HG02852 (cell line): ENCODE measurements at regions not wholly inside any gene's neighbourhood (a gene's known extent, or its start where the extent isn't known, plus 50 kb on each side); places are given as distances from the start of the nearest gene placed in this dataset.

Source experiments
- ATAC-seq: cut with Tn5 transposase; IDR thresholded peaks from one replicate; pipeline ENCODE4 v1.9.1; 2021; ENCODE audit warnings: mild to moderate bottlenecking, moderate library complexity; ENCODE audit not compliant: unreplicated experiment

DNA sequence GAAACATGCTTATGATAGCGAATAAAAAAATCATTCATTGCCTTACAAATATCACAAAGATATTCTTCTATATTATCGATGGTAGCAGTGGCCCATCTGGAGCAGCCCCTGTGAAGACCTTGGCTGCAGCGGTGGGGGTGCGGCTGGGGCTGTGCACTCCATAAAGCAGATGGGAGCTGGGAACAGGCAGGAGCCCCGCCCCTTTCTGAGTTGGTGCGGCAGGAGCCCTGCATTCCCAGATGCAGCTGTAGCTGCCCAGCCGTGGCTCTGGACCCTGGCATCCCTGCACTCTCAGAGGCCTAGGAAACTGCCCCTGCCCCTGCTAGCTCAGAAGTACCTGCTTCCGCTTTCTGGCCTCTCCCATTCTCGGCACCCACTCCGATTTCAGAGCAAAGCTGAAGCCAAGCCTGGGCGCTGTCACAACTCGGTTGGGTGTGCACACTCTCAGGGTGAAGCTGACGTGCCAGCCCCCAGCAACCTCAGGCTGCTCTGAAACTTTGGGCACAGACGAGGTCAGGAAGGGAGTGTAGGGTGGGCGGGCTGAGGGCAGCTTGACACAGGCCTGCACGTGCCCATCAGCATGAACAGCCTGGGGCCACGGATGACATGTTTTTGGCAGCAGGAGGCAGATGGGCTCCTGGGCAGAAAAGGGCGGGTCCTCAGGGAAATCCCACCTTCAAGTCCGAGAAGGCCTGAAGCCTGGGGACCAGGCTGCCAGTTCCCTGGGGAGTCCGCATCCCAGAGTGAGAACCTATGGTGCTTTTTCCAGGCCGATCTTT, 1440.8 kb upstream of the ACO1 start:
- ATAC-seq = no peak

DNA sequence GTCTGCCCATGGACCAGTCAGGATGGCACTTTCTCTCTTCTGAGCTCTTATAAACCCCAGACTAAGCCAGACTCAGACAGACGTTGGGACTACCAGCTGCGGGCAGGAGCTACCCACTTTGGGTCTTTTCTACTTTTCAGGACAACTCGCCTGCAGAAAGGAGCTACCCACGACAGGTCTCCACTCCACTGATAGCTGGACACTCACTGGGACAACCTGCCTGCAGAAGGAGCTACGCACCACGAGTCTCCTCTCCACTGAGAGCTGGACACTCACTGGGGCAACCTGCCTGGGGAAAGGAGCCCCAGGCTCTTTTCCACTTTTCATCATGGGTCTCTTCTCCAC, 1440.2 kb upstream of the ACO1 start:
- ATAC-seq = no peak

DNA sequence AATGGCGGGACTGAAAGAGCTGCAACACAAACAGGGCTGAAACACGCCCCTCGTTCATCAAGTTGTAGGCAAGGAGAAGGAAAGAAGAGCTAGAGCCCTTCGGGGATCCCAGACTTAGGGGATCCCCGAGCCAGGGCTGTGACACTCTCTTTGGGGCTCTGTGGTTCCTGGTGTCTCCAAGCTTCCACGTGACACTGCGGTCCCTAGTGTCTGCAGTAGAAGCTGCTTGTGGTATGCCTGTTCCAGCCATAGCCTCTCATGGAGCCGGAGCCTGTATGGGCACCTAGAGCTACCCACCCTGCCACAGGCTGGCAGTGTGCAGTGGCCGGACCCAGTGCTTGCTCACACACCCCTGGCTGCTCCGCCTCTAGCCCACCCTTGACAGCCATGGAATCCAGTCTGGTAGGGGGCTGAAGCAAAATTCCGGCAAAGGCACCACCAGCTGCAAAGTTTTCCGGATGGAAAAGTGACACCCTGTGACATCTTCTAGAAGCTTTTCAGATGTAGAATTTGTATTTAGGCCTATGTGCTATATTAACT, 1439.6 kb upstream of the ACO1 start:
- ATAC-seq = no peak

DNA sequence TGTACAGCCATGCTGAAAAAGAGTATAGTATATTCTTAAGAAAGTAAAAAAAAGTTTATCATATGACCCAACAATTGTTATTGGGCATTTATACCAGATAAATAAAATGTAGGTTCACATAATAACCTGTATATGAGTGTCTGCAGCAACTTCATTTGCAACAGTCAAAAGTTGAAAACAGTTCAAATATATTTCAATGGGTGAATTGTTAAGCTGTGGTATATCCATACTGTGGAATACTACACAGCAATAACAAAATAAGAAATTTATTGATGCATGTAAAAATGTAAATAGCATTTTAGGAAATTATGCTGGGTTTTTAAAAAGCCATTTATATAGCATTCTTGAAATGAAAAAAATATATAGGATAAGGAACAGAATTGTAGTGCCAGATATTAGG, 1420.1 kb upstream of the ACO1 start:
- ATAC-seq = no peak

DNA sequence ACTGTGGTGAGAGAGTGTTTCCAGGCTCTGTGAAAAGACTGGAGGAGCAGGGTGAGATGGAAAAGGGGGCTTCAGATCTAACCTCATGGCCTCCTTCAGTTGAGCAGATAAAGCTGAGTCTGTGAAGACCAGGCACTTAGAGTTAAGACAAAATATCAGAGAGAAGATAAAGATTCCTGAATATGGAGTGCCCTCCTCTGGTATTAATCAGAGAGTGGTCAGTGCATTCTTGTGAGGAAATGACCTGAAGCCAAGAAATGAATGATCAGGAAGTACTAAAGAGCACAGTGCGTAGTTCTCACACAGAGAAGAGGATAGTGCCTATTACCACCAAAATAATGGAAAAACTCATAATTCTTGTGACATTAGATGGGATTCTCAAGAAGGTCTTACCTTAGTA, 1417.0 kb upstream of the ACO1 start:
- no peak for ATAC-seq

DNA sequence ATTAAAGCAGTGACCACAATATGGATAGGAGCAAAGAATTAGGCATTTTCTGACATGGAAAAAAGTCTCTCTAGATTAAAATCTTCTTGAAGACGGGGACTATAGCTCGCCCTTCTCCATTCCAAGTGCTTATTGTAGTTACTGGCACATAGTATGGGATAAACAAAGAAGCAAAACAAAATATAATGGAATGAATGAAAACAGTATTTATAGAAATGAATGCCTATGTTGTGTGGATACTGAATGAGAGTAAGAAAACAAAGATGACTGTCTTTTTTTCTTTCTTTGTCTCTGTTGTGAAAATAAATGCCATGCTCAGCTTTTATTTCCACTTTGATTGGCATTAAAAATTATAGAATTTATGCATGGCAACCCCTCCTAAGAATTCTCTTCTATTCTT, 1414.3 kb upstream of the ACO1 start:
- ATAC-seq = no peak

DNA sequence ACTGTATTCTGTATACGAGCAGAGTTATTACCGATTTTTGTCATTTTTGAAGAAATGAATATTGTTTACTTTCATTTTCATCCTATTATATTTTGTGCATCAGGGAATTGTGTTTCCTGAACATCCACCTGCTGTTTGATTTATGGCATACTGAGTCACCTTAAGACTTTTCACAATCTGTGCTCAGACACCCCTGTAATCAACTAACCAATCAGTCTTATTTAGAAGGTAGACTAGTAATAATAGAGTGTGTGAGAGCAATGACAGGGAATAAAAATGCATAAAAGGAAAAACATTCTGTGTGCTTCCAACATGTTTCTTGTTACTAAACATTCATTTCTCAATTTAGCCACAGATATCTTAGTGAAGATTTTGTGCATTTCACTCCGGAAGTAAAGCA, 1413.6 kb upstream of the ACO1 start:
- no peak for ATAC-seq

DNA sequence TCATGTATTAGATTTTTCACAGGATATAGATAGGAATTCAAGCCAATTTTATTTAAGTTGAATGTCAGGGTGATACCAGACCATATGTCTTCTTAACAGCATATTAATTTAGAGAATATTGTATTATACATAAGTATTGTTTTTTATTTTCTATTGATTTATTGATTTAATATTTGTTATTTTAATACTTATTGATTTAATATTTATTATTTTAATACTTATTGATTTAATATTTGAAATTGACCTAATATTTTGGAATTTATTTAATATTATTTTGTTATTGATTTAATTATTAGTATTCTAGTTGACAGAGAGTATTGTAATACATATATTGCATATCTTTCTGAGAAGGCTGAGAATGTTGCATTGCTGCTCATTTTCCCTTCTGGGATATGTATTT, 1411.8 kb upstream of the ACO1 start:
- no peak for ATAC-seq

DNA sequence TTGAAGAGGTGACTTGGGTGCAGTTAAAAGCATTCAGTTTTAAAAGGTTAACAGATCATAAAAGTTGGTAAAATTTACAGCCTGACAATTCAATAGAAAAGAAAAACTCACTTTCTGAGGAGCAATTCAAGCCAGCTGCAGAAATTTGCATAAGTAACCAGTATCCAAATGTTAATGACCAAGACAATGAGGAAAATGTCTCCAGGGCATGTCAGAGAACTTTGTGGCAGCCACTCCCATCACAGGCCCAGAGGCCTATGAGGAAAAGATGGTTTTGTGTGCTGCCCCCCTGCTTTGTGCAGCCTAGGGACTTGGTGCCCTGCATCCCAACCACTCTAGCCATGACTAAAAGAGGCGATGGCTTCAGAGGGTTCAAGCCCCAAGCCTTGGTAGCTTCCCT, 1406.5 kb upstream of the ACO1 start:
- ATAC-seq = no peak

DNA sequence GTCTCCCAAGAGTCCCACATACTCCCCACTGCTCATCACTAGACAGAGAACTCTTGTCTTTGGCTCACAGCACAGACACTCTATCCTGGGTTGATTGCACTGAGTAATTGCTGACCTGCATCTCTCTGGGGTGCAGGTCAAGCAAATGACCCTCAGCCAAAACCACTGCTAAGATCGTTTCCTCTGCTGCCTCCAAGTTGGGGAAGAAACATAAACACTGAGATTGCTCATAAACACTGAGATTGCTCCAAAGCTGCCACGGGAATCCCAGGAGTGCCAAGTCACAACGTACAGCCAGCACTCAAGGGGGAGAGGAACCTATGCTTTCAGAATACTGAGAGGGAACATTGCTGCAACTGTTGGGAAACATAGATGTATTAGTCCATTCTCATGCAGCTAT, 1402.1 kb upstream of the ACO1 start:
- no peak for ATAC-seq

DNA sequence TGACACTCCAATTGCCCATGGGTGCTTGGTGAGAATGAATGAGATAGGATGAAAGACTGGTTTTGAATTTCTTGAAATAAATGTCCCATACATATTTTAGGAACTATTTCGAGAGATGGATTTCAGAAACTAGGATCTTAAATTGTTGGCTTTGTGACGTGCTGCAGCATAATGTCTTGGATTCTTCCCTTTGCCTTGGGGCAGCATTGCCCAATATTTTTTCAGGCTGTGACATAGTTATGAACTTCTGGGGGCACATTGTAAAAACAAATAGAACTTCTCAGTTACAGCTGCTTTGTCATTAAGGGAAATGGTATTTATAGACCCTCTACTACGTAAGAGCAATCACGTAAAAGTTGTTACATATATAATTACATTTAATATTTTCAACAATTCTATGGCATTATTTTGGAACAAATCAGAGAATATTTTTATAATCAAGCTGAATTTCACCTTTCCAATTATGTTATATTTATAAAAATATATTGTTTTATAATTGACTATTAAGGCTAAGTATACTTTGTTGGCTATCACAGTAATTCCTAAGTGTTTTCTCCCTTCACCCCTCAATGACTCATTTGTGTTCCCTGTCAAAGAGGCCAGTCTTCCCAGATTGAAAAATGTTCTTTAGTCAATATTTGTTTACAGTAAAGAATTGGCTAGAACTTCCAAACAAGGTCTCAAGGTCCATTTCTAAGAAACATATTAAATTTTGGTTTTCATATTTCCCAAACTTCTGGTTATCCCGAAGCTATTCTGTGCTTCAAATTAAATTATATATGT, 1388.3 kb upstream of the ACO1 start:
- no peak for ATAC-seq

DNA sequence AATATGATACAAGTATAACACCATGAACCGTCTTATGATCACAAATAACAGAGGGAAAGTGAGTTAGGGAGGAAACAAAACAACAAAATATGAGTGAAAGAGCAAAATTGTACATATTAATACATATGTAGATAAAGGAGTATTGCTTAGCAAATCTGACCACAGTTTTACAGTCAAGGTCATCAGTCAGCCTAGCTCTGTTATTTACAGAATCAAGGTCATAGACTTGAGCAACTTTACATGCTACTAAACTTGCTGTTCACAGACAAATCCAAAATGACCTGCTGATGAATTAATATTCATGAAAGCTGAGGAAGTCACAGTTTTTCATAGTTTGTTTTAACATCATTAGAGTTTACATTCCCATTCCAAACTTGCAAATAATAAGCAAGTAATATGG, 1387.7 kb upstream of the ACO1 start:
- ATAC-seq = no peak

DNA sequence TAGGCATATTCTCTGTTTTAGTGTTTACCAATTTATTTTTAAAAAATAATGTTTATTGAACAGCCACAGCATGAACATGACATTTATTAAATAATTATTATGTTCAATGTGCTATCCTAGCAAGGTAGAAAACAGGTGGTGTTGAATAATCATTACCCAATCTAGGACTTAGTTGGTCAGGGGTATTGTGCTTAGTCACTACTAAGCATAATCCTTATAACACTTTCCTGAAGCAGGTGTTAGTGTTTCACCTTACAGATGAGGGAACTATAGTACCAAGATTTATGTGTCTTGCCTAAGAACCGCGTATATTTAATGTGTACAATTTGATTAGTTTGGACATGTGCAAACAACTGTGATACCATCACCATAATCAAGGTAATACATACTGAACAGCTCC, 1387.2 kb upstream of the ACO1 start:
- no peak for ATAC-seq

DNA sequence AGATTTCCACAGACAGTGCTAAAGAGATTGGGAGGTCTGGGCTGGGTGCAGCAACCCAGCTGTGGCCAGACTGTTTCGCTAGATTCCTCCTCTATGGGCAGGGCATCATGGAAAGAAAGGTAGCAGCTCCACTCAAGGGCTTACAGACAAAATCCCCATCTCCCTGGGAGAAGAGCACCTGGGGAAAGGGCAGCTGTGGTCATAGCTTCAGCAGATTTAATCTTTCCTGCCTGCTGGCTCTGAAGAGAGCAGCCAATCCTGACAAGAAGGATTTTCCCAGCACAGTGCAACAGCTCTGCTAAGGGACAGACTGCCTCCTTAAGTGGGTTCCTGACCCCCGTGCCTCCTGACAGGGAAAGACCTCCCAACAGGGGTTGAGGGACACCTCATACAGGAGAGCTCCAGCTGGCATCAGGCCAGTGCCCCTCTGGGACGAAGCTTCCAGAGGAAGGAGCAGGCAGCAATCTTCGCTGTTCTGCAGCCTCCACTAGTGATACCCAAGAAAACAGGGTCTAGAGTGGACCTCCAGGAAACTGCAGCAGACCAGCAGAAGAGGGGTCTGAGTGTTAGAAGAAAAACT, 1379.3 kb upstream of the ACO1 start:
- ATAC-seq = no peak

DNA sequence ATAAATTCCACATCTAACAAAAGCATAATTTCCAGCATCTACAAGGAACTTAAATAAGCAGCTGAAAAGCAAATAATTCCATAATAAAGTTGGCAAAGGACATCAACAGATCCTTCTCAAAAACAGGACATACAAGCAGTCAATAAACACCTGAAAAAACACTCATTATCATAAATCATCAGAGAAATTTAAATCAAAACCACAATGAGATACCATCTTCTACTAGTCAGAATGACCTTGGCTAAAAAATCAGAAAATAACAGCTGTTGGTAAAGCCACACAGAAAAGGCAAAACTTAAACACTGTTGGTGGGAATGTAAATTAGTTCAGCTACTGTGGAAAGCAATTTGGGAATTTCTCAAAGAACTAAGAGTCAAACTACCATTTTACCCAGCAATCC, 1371.1 kb upstream of the ACO1 start:
- no peak for ATAC-seq

DNA sequence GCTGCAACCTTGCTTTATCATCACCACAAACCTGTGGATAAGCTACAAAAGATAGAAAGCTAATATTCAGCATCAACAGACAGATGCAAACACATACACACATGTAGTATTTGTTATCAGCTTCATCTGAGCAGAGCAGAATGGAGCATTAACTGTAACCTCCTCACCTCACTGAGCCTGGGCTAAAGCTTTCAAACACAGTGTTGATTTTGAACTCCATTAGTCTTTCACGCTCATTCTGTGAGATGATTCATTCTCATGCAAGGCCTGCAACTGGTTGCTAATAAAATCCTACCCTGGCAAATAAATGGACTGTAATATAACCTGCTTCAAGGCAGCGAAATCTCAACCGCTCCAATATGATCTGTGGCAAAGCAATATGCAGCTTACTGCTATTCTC, 1360.6 kb upstream of the ACO1 start:
- ATAC-seq = no peak

DNA sequence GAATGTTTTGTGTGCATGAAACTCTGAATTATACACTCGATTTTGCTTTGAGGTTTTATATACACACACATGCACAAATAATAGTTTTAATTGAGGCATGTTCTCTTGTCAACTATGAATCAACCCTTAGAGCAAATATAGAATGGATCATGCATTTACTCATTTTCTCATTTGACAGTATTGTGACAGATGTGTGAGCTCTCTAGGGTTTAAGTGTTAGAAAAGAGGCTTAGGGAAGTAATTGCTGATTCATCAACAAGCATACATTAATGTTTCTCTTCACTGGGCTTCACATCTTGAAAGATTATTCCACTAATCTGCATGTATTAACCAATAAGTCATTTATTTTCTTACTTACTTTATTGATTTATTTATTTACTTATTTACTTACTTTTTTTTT, 1356.8 kb upstream of the ACO1 start:
- no peak for ATAC-seq

DNA sequence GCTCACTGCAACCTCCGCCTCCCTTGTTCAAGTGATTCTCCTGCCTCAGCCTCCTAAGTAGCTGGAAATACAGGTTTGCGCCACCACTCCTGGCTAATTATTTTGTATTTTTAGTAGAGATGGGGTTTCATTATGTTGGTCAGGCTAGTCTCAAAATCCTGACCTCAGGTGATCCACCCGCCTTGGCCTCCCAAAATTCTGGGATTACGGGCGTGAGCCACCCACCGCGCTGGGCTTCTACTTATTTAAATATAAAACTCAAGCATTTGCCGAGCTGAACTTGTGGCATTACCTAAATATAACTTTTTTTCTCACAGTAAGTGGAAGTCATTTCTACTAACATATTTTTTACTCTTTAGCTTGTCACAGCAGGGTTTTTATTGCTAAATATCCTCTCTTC, 1356.3 kb upstream of the ACO1 start:
- no peak for ATAC-seq

DNA sequence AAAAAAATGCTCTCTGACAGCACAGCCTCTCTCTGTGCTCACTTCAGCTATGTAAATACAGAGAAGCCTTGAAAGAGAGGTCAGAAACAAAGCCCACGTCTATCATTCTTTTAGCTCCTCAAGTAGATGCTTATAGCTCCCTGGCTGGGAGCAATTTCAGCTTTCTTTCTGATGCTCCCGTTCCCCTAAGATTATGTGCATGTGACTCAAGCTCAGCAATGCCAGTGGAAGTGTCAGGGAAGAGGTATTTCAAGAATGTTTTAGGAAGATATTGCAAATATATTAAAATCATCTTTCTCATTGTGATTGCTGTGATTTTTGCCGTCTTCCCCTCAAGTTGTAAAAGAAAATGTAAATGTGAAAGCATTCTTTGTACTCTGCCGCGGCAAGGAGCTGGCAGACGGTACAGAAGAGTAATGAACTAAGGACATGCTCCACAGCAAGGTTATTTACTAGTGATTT, 1353.7 kb upstream of the ACO1 start:
- no peak for ATAC-seq

DNA sequence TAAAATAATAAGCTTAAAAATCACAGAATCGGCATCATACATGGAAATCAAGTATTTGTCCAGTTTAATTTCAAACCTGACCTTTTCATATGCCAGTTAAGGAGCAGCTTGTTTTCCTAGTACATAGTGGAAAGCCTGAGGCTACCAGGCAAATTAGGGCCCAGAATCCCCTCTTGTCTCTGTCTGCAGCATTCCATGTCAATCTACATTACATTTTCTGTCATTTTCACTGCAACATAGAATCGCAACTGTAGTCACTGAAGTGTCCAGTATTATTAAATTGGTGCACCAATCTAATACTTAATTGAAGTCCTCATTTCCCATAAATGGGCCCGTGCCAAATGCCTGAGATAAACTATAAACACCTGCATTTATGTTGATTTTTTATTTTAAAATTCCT, 1352.2 kb upstream of the ACO1 start:
- no peak for ATAC-seq

DNA sequence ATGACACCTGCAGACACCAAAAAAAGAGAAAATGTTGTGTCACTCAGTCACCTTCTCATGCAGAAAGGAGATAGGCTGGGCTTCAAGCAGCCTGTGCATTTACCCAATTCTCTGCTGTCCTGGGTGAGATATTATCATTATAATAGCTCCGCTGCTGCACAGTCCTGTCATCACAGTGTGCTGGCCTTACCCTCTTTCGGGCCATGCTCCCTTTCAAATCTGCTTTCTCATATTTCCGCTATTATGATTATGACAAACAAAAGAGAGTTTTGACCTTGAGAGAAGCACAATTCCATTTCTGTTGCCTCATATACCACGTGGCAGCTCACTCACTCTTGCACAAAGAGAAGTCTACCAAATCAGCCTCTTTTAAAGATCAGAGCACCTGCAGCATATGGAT, 1350.1 kb upstream of the ACO1 start:
- no peak for ATAC-seq

DNA sequence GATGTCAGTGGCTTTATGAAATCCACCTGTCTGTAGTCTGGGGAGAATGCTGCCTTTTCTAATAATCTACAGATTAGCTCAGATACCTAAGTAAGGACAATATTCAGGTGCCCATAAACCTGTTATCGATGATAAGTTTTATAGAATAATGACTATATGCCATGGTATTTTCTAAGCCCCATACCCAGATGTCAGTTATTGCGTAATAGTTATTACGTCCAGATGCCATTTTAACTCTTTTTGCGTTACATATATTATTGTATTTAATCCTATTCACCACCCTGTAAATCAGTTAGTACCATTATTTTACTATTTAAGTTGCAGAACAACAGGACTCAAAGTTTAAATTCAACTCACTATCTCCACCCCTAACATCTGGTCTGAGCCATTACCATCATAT, 1343.9 kb upstream of the ACO1 start:
- no peak for ATAC-seq
